NT2/D1 (cell line): ENCODE measurements at regions not wholly inside any gene's neighbourhood (a gene's known extent, or its start where the extent isn't known, plus 50 kb on each side); places are given as distances from the start of the nearest gene placed in this dataset.
A peak's percentile ranks its signal among the peaks of the same experiment; 100 is the strongest.
"Not testable (repeated sequence)": the region's sequence is repeated elsewhere in the genome, so short reads cannot be mapped to it uniquely, and the experiment has no call there.

ENCODE experiments used
- DNase-seq: peaks from one replicate; pipeline ENCODE4 v3.0.0-alpha.2; 2011; ENCODE audit warnings: low read depth, low spot score
- H3K27me3 ChIP-seq: 2 replicates; pipeline ENCODE4 v1.6.0; 2011; ENCODE audit warnings: mild to moderate bottlenecking; ENCODE audit not compliant: insufficient read length, insufficient read depth
- H3K36me3 ChIP-seq: 2 replicates; pipeline ENCODE4 v1.6.1; 2011; ENCODE audit warnings: mild to moderate bottlenecking, low read length, mixed read lengths; ENCODE audit not compliant: insufficient read depth, insufficient read length
- H3K4me1 ChIP-seq: 2 replicates; pipeline ENCODE4 v1.5.1; 2011; ENCODE audit not compliant: insufficient read depth, insufficient read length
- H3K4me3 ChIP-seq: 2 replicates; pipeline ENCODE4 v1.5.1; 2011; ENCODE audit warnings: low read depth; ENCODE audit not compliant: insufficient read length
- H3K9ac ChIP-seq: 2 replicates; pipeline ENCODE4 v1.6.0; 2011; ENCODE audit warnings: low read depth; ENCODE audit not compliant: insufficient read length
- H3K9me3 ChIP-seq: 2 replicates; pipeline ENCODE4 v1.5.1; 2011; ENCODE audit warnings: mild to moderate bottlenecking, low read length; ENCODE audit not compliant: insufficient read depth
- SUZ12 ChIP-seq: IDR thresholded peaks from 2 replicates; pipeline ENCODE4 v1.6.1; 2011; ENCODE audit not compliant: insufficient read length, insufficient read depth; ENCODE audit errors: extremely low read depth
- YY1 ChIP-seq: IDR thresholded peaks from 2 replicates; pipeline ENCODE4 v1.6.1; 2011; ENCODE audit not compliant: insufficient read length, insufficient read depth
- ZNF274 ChIP-seq: IDR thresholded peaks from 2 replicates; pipeline ENCODE4 v1.6.1; 2011; ENCODE audit warnings: mild to moderate bottlenecking, low read depth, low read length

DNA sequence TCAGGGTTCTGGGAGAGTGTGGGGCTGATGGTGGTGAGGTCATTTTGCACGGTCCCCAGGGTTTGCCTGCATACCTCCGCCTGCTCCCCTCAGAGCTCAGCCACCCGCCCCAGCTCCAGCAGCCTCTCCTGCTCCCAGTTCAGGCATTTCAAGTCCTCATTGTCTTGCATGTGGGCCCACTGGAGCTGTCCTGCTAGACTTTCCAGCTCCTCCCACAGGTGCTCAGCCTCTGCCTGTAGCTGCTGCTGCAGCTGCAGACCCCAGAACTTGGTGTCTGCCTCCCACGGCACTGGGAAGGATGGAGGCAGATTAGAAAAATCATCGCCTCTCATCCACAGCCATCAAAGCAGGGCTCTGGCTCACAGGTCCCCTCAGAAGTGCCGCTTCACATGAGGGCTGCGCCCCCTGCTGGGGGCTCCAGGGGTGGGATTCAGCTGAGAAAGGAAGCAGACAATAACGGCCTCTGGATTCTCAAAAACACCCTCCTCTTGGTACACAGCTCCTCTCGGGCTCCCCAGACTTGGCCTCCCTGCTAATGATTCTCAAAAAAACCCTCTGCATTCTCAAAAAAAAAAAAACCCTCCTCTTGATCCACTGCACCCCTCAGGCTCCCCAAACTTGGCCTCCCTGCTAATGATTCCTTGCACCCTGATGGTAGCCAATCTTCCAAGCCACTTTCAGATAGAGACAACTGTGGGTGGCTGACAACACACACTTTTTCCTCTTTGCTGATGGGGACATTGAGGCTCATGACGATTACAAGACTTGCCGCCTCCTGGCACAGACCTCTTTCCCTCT, 89.3 kb upstream of the C2CD4B start:
- TF ChIP-seq ZNF274 (no peak), SUZ12 (no peak), YY1 (no peak)

DNA sequence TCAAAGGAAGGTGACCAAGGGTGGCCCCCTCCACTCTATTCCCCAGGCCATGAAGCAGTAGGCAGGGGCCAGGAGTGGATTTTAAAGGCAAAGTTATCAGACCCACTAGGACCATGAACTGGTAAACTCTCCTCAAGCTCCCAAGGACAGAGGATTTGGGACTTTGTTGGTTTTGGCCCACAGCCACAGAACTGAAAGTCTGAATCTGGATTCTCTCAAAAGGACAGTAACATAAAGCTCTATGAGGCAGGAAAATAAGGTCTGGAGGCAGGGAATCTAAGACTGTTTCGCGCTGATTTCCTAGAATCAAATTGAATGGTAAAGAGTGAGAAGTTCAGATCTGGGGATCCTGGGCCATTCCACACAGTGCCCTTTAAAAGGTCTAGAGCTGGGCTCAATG, 91.3 kb upstream of the C2CD4B start:
- H3K4me3 ChIP-seq, H3K9ac ChIP-seq, H3K4me1 ChIP-seq, H3K36me3 ChIP-seq, DNase-seq, H3K27me3 ChIP-seq: not testable (repeated sequence)
- peaks cover 25% of the 10 kb centered on the region for H3K9me3 ChIP-seq

More for the DNA sequence above, 89.3 kb upstream of the C2CD4B start:
- Histone ChIP-seq H3K4me1 (peaks cover 4% of the 10 kb centered on the region), H3K27me3 (no peaks in the 10 kb centered on the region), H3K4me3 (no peak overlapping the region), H3K9ac (no peak overlapping the region), H3K9me3 (peaks cover 5% of the 10 kb centered on the region; the same call in 1 of the 2 replicates), H3K36me3 (no peaks in the 10 kb centered on the region)
- peak; percentile 74 for DNase-seq

DNA sequence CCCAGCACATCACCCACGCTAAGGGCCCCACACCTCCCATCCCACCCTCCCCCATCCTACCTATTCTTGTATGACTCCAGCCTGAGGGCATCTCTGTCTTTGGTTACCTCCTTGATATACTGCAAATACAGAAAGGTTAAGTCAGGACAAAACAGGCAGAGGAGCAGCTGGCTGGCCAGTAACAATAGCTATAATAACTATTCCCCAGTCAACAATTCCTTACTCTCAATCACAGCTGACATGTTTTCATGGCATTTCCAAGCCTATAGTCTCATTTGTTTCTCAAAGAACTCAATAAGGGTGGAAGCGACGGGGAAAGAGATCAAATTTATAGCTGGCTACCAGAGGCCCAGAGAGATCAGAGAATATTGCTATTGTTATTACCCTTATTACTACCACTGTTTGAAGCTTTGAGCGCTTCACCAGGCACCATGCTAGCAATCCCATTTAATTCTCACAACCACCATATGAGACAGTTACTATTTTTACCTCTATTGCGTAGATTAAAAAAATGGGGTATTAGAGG, 93.0 kb upstream of the C2CD4B start:
- H3K9me3 ChIP-seq: peaks cover 42% of the 10 kb centered on the region
- no peak overlapping the region for H3K4me3 ChIP-seq
- H3K4me1 ChIP-seq: peaks cover 4% of the 10 kb centered on the region
- no peak overlapping the region for H3K9ac ChIP-seq
- H3K27me3 ChIP-seq: no peaks in the 10 kb centered on the region
- TF ChIP-seq ZNF274 (no peak), YY1 (no peak), SUZ12 (no peak)
- no peaks in the 10 kb centered on the region for H3K36me3 ChIP-seq
- no peak for DNase-seq

DNA sequence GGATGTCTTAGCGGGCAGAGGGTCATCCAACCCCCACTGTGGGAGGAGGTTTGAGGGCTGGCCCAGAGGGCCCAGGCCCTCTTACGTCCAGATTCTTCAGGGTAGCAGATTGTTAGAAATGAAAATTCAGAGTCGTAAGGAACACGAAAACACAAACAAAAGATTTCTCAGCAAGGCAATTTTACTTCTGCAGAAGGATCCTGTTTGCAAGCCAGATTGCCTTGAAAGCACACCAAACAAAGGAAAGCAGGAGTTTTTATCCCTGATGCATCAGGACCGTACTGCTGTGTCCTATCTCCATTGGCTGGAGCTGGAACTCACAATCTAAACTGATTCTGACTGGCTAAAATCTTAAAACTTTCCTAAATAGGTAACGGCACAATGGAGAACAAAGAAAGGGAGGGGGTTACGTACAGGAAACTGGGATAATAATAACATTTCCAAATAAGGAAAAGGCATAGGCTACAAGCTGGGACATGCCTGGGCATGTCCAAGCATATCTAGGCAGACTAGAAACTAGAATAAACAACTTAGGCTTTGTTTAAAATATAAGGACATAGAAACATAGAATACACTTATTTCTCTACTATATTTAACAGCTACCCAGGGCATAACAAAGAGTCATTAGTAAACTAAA, 97.3 kb upstream of the C2CD4B start:
- Histone ChIP-seq H3K9me3 (peaks cover 56% of the 10 kb centered on the region), H3K9ac (no peak overlapping the region), H3K4me1 (no peaks in the 10 kb centered on the region), H3K4me3 (no peak overlapping the region), H3K27me3 (no peaks in the 10 kb centered on the region), H3K36me3 (no peaks in the 10 kb centered on the region)
- no peak for DNase-seq
- TF ChIP-seq ZNF274 (no peak), YY1 (no peak), SUZ12 (no peak)

DNA sequence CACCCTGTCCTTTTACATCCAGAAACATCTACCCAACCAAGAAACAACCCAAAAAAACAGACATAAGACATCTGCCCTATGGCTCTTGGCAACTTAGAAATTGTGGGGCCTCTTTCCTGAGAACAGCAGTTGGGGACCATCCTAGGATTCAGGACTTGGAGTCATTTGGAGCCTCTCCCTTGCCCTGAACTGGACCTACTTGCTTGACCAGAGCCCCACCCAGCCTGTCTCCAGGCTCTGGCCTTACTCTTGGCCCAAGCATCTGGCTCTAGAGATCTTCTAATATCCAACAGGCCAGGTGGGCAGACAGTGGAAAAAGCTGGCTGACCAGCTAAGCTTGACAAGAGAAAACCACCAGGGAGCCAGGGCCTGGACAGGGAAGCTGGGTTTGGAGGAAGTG, 99.1 kb upstream of the C2CD4B start:
- H3K4me1 ChIP-seq: no peaks in the 10 kb centered on the region
- DNase-seq: no peak
- H3K9ac ChIP-seq: no peak overlapping the region
- TF ChIP-seq ZNF274 (no peak), SUZ12 (no peak), YY1 (no peak)
- H3K27me3 ChIP-seq: no peaks in the 10 kb centered on the region
- no peak overlapping the region for H3K4me3 ChIP-seq
- H3K9me3 ChIP-seq: peaks cover 73% of the 10 kb centered on the region
- no peaks in the 10 kb centered on the region for H3K36me3 ChIP-seq

DNA sequence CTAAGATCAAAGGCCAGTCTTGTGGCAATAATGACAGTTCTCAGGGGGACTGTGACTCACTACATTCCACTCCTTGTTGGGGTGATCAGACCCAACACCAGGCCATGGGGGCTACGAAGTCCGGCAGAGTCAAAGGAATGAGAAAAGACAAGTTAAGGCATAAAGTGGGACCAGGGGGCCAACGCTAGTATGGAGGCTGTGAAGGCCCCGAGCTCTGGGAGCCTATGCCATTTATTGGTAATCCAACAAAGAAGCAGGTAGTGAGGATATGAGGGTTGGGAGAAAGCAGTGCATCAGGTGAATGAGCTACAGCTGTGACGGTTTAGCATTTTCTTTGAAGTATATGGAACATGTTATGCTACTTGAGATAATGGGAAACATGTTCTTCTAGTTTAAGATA, 104.4 kb upstream of the C2CD4B start:
- Histone ChIP-seq H3K4me3 (no peak overlapping the region), H3K36me3 (no peaks in the 10 kb centered on the region), H3K4me1 (no peaks in the 10 kb centered on the region), H3K9ac (no peak overlapping the region), H3K27me3 (no peaks in the 10 kb centered on the region), H3K9me3 (peaks cover 47% of the 10 kb centered on the region)
- no peak for DNase-seq
- TF ChIP-seq SUZ12 (no peak), ZNF274 (no peak), YY1 (no peak)

DNA sequence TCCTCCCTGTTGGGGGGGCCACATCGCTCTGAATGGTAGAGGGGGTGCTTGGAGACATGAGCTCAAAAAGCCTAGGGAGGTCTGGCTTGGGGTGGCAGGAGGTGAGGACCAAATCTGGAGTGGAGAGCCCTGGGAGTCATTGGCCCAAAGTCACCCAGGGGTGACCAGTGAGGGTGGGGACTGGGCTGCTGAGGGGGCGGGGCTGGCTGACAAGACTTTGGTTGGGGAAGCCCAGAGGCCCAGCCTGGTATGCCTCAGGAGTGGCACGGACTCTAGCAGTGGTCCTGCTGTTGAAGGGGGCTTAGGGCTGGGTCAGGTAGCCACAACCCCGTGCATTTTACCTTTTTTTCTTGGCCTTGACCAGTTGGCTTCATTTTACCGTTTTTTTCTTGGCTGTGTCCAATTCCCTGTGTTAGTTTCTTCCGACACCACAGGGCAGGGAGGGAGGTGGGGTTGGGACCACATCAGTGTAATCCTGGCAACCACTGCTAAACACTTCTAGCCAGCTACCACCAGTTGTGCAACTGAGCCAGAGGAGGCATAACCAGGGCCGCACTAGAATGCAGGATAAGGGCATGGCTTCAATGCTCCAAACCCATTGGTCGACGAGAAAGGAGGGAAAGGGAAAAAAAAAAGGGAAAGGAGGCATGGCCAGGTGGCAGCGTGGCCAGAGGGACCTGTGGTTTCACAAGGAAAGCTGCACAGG, 105.3 kb upstream of the C2CD4B start:
- TF ChIP-seq ZNF274: no peak
- TF ChIP-seq YY1: no peak
- no peak for TF ChIP-seq SUZ12
- H3K9ac ChIP-seq: no peak overlapping the region
- H3K4me3 ChIP-seq: no peak overlapping the region
- H3K36me3 ChIP-seq: no peaks in the 10 kb centered on the region
- DNase-seq: no peak
- no peaks in the 10 kb centered on the region for H3K4me1 ChIP-seq
- H3K27me3 ChIP-seq: no peaks in the 10 kb centered on the region
- H3K9me3 ChIP-seq: peaks cover 44% of the 10 kb centered on the region
